ENCODE measurements at regions not wholly inside any gene's neighbourhood (a gene's known extent, or its start where the extent isn't known, plus 50 kb on each side); places are given as distances from the start of the nearest gene placed in this dataset.

DNA sequence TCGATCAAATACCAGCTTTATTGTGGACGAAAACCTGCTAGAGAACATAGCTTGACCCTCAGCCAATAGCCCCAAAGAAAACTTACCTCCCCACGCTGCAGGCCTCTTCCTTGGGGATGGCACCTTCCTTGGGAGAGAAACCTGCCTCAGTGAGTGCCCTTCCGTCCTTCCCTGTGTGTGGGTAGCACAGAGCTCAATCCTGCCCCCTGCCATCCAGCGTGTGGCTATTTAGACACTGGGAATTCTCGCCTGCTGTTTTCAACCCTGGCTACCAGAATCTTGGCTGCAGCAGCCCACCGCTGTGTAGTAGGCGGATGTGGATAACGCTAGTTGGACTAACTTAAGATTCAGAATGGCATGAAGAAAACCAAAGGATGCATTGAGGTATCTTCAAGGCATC, 238.2 kb downstream of the TEX36 start:
- Mint-ChIP-seq H3K4me1 (ENCODE audit: low read depth, unreplicated experiment) (no peaks in the 10 kb centered on the region), H3K27ac (ENCODE audit: unreplicated experiment) (no peak overlapping the region), H3K9me3 (ENCODE audit: unreplicated experiment) (no peaks in the 10 kb centered on the region), H3K4me3 (ENCODE audit: unreplicated experiment) (no peak overlapping the region), H3K36me3 (ENCODE audit: insufficient read depth, unreplicated experiment) (no peaks in the 10 kb centered on the region), H3K27me3 (ENCODE audit: insufficient read depth, unreplicated experiment) (peaks cover 18% of the 10 kb centered on the region)
- TF ChIP-seq, protein P1, sequence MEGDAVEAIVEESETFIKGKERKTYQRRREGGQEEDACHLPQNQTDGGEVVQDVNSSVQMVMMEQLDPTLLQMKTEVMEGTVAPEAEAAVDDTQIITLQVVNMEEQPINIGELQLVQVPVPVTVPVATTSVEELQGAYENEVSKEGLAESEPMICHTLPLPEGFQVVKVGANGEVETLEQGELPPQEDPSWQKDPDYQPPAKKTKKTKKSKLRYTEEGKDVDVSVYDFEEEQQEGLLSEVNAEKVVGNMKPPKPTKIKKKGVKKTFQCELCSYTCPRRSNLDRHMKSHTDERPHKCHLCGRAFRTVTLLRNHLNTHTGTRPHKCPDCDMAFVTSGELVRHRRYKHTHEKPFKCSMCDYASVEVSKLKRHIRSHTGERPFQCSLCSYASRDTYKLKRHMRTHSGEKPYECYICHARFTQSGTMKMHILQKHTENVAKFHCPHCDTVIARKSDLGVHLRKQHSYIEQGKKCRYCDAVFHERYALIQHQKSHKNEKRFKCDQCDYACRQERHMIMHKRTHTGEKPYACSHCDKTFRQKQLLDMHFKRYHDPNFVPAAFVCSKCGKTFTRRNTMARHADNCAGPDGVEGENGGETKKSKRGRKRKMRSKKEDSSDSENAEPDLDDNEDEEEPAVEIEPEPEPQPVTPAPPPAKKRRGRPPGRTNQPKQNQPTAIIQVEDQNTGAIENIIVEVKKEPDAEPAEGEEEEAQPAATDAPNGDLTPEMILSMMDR (IDR thresholded peaks at IDR 0.05; ENCODE audit: insufficient read depth in 1 of 2, low read depth in 1 of 2, low read length in 1 of 2, severe bottlenecking in 1 of 2, unreplicated experiment in 1 of 2): no peak
- no peak for DNase-seq
- Histone ChIP-seq H3K4me1 (no peaks in the 10 kb centered on the region), H3K36me3 (ENCODE audit: control insufficient read depth, insufficient read depth, low read length) (no peaks in the 10 kb centered on the region), H3K27me3 (replicated peaks; ENCODE audit: control insufficient read depth, insufficient read depth, low read length) (no peaks in the 10 kb centered on the region), H3K9me3 (no peaks in the 10 kb centered on the region), H3K4me3 (ENCODE audit: low read depth, low read length) (no peak overlapping the region)
- ChIA-PET POLR2A (no interaction called here), CTCF (no interaction called here)
- BruUV-seq (replicated peaks): no TSS peak
- intact Hi-C loops (cut with micrococcal nuclease; ENCODE audit: unreplicated experiment): no loop called here

DNA sequence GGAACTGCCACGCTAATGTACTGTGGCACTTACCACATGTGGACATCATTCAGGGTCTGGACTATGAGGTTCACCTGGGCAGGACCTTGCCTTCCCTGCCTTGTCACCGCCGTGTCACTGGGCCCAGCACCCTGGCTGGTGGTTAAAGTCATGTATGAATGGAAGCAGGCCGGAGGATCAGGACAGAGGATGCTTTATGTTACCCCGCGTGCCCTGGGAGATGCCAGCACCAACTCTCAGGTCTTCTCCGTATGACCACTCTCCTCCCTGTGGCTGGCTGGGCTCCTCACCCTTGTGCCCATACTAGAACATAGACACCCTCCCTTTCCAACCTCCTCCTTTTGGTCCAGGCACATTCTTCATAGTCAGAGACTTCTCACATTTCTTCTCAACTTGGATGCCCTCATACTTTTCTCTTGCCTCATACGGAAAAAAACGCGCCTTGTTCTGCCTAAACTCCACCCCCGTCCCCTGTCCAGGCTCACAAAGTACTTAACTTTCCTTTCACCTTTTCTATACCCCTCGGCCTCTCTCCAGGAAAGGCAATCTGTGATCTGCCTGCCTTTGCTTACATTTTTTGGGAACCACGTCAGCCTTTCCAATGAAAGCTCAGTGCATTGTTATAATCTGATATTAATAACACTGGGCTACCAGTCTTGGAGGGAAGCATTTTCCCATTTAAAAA, 240.0 kb downstream of the TEX36 start:
- TF ChIP-seq, protein P1 (IDR thresholded peaks at IDR 0.05; ENCODE audit: insufficient read depth in 1 of 2, low read depth in 1 of 2, low read length in 1 of 2, severe bottlenecking in 1 of 2, unreplicated experiment in 1 of 2): no peak
- Mint-ChIP-seq H3K27me3 (ENCODE audit: insufficient read depth, unreplicated experiment) (peaks cover 18% of the 10 kb centered on the region), H3K36me3 (ENCODE audit: insufficient read depth, unreplicated experiment) (no peaks in the 10 kb centered on the region), H3K4me3 (ENCODE audit: unreplicated experiment) (no peak overlapping the region), H3K9me3 (ENCODE audit: unreplicated experiment) (no peaks in the 10 kb centered on the region), H3K4me1 (ENCODE audit: low read depth, unreplicated experiment) (no peaks in the 10 kb centered on the region), H3K27ac (ENCODE audit: unreplicated experiment) (no peak overlapping the region)
- Histone ChIP-seq H3K36me3 (ENCODE audit: control insufficient read depth, insufficient read depth, low read length) (no peaks in the 10 kb centered on the region), H3K27me3 (replicated peaks; ENCODE audit: control insufficient read depth, insufficient read depth, low read length) (no peaks in the 10 kb centered on the region), H3K4me3 (ENCODE audit: low read depth, low read length) (no peak overlapping the region), H3K9me3 (no peaks in the 10 kb centered on the region), H3K4me1 (no peaks in the 10 kb centered on the region)
- DNase-seq: no peak
- intact Hi-C loops (cut with micrococcal nuclease; ENCODE audit: unreplicated experiment): loop anchor here (1.0 kb wide), 1 partner anchor 35 kb away; no protein-coding TSS in a partner anchor
- no TSS peak for BruUV-seq (replicated peaks)
- ChIA-PET POLR2A (no interaction called here), CTCF (no interaction called here)

DNA sequence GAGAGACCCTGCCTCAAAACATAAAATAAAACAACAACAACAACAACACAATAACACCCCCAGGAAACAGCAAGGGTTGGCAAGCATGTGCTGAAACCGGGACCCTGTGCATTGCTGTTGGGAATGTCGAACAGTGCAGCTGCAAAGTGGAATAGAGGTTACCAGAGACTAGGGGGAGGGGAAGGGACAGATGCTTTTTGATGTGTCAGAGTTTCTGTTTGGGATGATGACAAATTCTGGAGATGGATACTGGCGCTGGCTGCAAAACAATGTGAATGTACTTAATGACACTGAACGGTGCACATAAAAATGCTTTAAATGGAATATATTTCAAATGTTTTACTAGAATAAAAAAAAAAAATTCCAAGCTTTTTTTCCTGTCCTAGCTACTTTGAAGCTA, 241.8 kb downstream of the TEX36 start:
- TF ChIP-seq, protein P1 (IDR thresholded peaks at IDR 0.05; ENCODE audit: insufficient read depth in 1 of 2, low read depth in 1 of 2, low read length in 1 of 2, severe bottlenecking in 1 of 2, unreplicated experiment in 1 of 2): no peak
- no peaks in the 10 kb centered on the region for H3K36me3 ChIP-seq (ENCODE audit: control insufficient read depth, insufficient read depth, low read length)
- CTCF ChIA-PET: interaction anchor here (0.7 kb wide), 1 partner anchor 805 kb away, joined by 3 read pairs; no protein-coding TSS in a partner anchor
- H3K9me3 ChIP-seq: no peaks in the 10 kb centered on the region
- H3K36me3 Mint-ChIP-seq (ENCODE audit: insufficient read depth, unreplicated experiment): no peaks in the 10 kb centered on the region
- no peak for DNase-seq
- H3K4me1 ChIP-seq: no peaks in the 10 kb centered on the region
- no peak overlapping the region for H3K4me3 ChIP-seq (ENCODE audit: low read depth, low read length)
- H3K4me1 Mint-ChIP-seq (ENCODE audit: low read depth, unreplicated experiment): no peaks in the 10 kb centered on the region
- no peaks in the 10 kb centered on the region for H3K27me3 ChIP-seq (replicated peaks; ENCODE audit: control insufficient read depth, insufficient read depth, low read length)
- BruUV-seq (replicated peaks): no TSS peak
- intact Hi-C loops (cut with micrococcal nuclease; ENCODE audit: unreplicated experiment): no loop called here
- no peaks in the 10 kb centered on the region for H3K9me3 Mint-ChIP-seq (ENCODE audit: unreplicated experiment)
- peaks cover 18% of the 10 kb centered on the region for H3K27me3 Mint-ChIP-seq (ENCODE audit: insufficient read depth, unreplicated experiment)
- no peak overlapping the region for H3K4me3 Mint-ChIP-seq (ENCODE audit: unreplicated experiment)
- POLR2A ChIA-PET: no interaction called here
- H3K27ac Mint-ChIP-seq (ENCODE audit: unreplicated experiment): no peak overlapping the region
